Gastroesophageal sphincter (tissue), 3 donors: ENCODE measurements at regions not wholly inside any gene's neighbourhood (a gene's known extent, or its start where the extent isn't known, plus 50 kb on each side); places are given as distances from the start of the nearest gene placed in this dataset.

Source experiments
- CTCF ChIP-seq, 4 experiments: fragments of 200-600 bp in 2 of 4; fragments of 450-650 bp in 2 of 4; sonication (generic) in 1 of 4; IDR thresholded peaks; one replicate each; pipeline ENCODE4 v1.5.1; 2017 to 2019; ENCODE audit warnings: antibody characterized with exemption in 4 of 4, mild to moderate bottlenecking in 2 of 4, moderate library complexity in 2 of 4
- POLR2AphosphoS5 ChIP-seq: sonication (generic); formaldehyde crosslinking; IDR thresholded peaks from one replicate; pipeline ENCODE4 v1.6.1; 2017; ENCODE audit warnings: antibody characterized with exemption

- TF ChIP-seq POLR2AphosphoS5 (no peak), CTCF (IDR thresholded peaks at IDR 0.05) (no peak)
Measured at GRCh38 chr5:56607074-56607473, 208.3 kb upstream of the MAP3K1 start.
